HCT116 (cell line): ENCODE measurements at regions not wholly inside any gene's neighbourhood (a gene's known extent, or its start where the extent isn't known, plus 50 kb on each side); places are given as distances from the start of the nearest gene placed in this dataset.

Experiments
- ATAC-seq: fragments of 200-7000 bp; cut with Tn5 transposase; 2 replicates; pipeline ENCODE4 v1.9.1; 2020; ENCODE audit warnings: mild to moderate bottlenecking, moderate library complexity
- BruUV-seq: library from RNA; stranded (reverse); fragments of 400-500 nt; replicated peaks from 2 replicates; lab custom pipeline; 2021; lab: Mats Ljungman, UMichigan
- CTCF ChIA-PET: fragments of 300-600 bp; sonication (Branson Sonifier 250); formaldehyde crosslinking; loops from one replicate; lab custom pipeline; 2021; ENCODE audit warnings: antibody characterized with exemption; lab: Charles Lee
- POLR2A ChIA-PET: fragments of 300-600, 350-600 bp; sonication (Branson Sonifier 250); formaldehyde crosslinking; loops from one replicate; lab custom pipeline; 2021; ENCODE audit warnings: antibody characterized with exemption; lab: Charles Lee
- RAD21 ChIA-PET, 2 experiments: fragments of 300-600 bp; sonication (Branson Sonifier 250); formaldehyde crosslinking; loops; one replicate each; lab custom pipeline; 2023; ENCODE audit warnings: low total read pairs in 2 of 2; ENCODE audit not compliant: uncharacterized antibody in 2 of 2, unreplicated experiment in 2 of 2, low non-redundant PET in 1 of 2; lab: Charles Lee
- DNase-seq: peaks from one replicate; pipeline ENCODE4 v3.0.0-alpha.2; 2010; ENCODE audit warnings: low read depth, low spot score
- H2AFZ ChIP-seq: fragments of 200-600 bp; shearing (Covaris generic), sonication (generic); 2 replicates; pipeline ENCODE4 v1.6.1; 2017; ENCODE audit warnings: low read depth, mixed run types, mixed read lengths, antibody characterized with exemption, low read length; ENCODE audit not compliant: poor library complexity, severe bottlenecking
- H3K27ac ChIP-seq: 2 replicates; pipeline ENCODE4 v1.5.1; 2012; ENCODE audit warnings: low read depth, low read length
- H3K27me3 ChIP-seq: fragments of 200-600 bp; sonication (generic); 2 replicates; pipeline ENCODE4 v1.6.1; 2016; ENCODE audit warnings: mixed run types, low read length, mixed read lengths; ENCODE audit not compliant: insufficient read depth
- H3K36me3 ChIP-seq, 2 experiments: fragments of 200-500 bp in 1 of 2; fragments of 200-600 bp in 1 of 2; sonication (Bioruptor generic) in 1 of 2; sonication (generic) in 1 of 2; 2 replicates each; pipeline versions ENCODE4 v1.5.1 to v1.6.1; 2014 to 2016; ENCODE audit warnings: low read length in 2 of 2, inconsistent platforms in 1 of 2, mixed read lengths in 1 of 2, mixed run types in 1 of 2; ENCODE audit not compliant: insufficient read depth in 2 of 2, control insufficient read depth in 1 of 2
- H3K4me1 ChIP-seq, 2 experiments: fragments of 200-600 bp in 1 of 2; sonication (generic) in 1 of 2; 2 replicates each; pipeline versions ENCODE4 v1.5.1 to v1.6.1; 2012 to 2017; ENCODE audit warnings: low read length in 2 of 2, inconsistent platforms in 1 of 2, mild to moderate bottlenecking in 1 of 2, mixed read lengths in 1 of 2, mixed run types in 1 of 2, moderate library complexity in 1 of 2; ENCODE audit not compliant: insufficient read depth in 2 of 2, control insufficient read depth in 1 of 2
- H3K4me2 ChIP-seq: fragments of 200-600 bp; sonication (generic); 2 replicates; pipeline ENCODE4 v1.6.1; 2017; ENCODE audit warnings: mixed run types, low read length, mixed read lengths
- H3K4me3 ChIP-seq, 2 experiments: fragments of 200-600 bp in 1 of 2; sonication (generic) in 1 of 2; replicated peaks in 1 of 2; 2 replicates each; pipeline ENCODE4 v1.5.1; 2011 to 2016; ENCODE audit warnings: low read length in 2 of 2, control low read depth in 1 of 2, low read depth in 1 of 2, mild to moderate bottlenecking in 1 of 2, mixed read lengths in 1 of 2, mixed run types in 1 of 2
- H3K79me2 ChIP-seq: fragments of 200-600 bp; sonication (generic); 2 replicates; pipeline ENCODE4 v1.6.1; 2017; ENCODE audit warnings: mild to moderate bottlenecking, mixed run types, low read length, moderate library complexity, mixed read lengths; ENCODE audit not compliant: insufficient read depth
- H3K9ac ChIP-seq: fragments of 200-600 bp; sonication (generic); 2 replicates; pipeline ENCODE4 v1.6.1; 2016; ENCODE audit warnings: low read length, mixed read lengths
- H3K9me2 ChIP-seq: fragments of 200-600 bp; sonication (generic), shearing (Covaris generic); 2 replicates; pipeline ENCODE4 v1.6.1; 2017; ENCODE audit warnings: mixed run types, mild to moderate bottlenecking, moderate library complexity; ENCODE audit not compliant: insufficient read depth
- H3K9me3 ChIP-seq, 2 experiments: fragments of 200-500 bp in 1 of 2; fragments of 200-600 bp in 1 of 2; sonication (Bioruptor generic) in 1 of 2; sonication (generic) in 1 of 2; 2 replicates each; pipeline ENCODE4 v1.6.1; 2014 to 2017; ENCODE audit warnings: low read length in 2 of 2, mixed read lengths in 2 of 2, inconsistent platforms in 1 of 2, low read depth in 1 of 2, mild to moderate bottlenecking in 1 of 2, mixed run types in 1 of 2, moderate library complexity in 1 of 2; ENCODE audit not compliant: control insufficient read depth in 1 of 2, insufficient read depth in 1 of 2
- H4K20me1 ChIP-seq: fragments of 200-600 bp; sonication (generic), shearing (Covaris generic); 2 replicates; pipeline ENCODE4 v1.6.1; 2017; ENCODE audit warnings: mixed run types, mild to moderate bottlenecking, moderate library complexity; ENCODE audit not compliant: insufficient read depth
- CBX3 ChIP-seq: IDR thresholded peaks from 2 replicates; pipeline ENCODE4 v1.6.1; 2012; ENCODE audit warnings: low read depth
- ELF1 ChIP-seq: IDR thresholded peaks from 2 replicates; pipeline ENCODE4 v1.6.1; 2012; ENCODE audit warnings: low read depth, borderline replicate concordance
- EZH2 ChIP-seq: fragments of 200-600 bp; sonication (generic); IDR thresholded peaks from 2 replicates; pipeline ENCODE4 v1.6.1; 2017; ENCODE audit warnings: antibody characterized with exemption, mixed run types
- EZH2phosphoT487 ChIP-seq: fragments of 200-600 bp; IDR thresholded peaks from 2 replicates; pipeline ENCODE4 v1.6.1; 2018; ENCODE audit warnings: antibody characterized with exemption, borderline replicate concordance
- FOSL1 ChIP-seq: IDR thresholded peaks from 2 replicates; pipeline ENCODE4 v1.6.1; 2012; ENCODE audit warnings: low read depth
- POLR2A ChIP-seq: IDR thresholded peaks from 2 replicates; pipeline ENCODE4 v1.7.0; 2011; ENCODE audit warnings: borderline replicate concordance; ENCODE audit not compliant: insufficient read depth, insufficient read length; ENCODE audit errors: extremely low read depth
- POLR2AphosphoS5 ChIP-seq: IDR thresholded peaks from 2 replicates; pipeline ENCODE4 v1.6.1; 2011; ENCODE audit warnings: mild to moderate bottlenecking, low read depth, low read length, moderate library complexity
- RAD21 ChIP-seq: IDR thresholded peaks from 2 replicates; pipeline ENCODE4 v1.6.1; 2012; ENCODE audit warnings: low read depth, mild to moderate bottlenecking
- SRF ChIP-seq: IDR thresholded peaks from 2 replicates; pipeline ENCODE4 v1.6.1; 2012; ENCODE audit warnings: low read depth
- TCF7L2 ChIP-seq: IDR thresholded peaks from 2 replicates; pipeline ENCODE4 v1.7.0; 2011; ENCODE audit warnings: borderline replicate concordance, inconsistent platforms; ENCODE audit not compliant: insufficient read depth, insufficient read length; ENCODE audit errors: extremely low read depth
- YY1 ChIP-seq: IDR thresholded peaks from 2 replicates; pipeline ENCODE4 v1.6.1; 2011; ENCODE audit warnings: low read length, low read depth, moderate library complexity, mild to moderate bottlenecking; ENCODE audit not compliant: insufficient replicate concordance; ENCODE audit errors: extremely low read depth
- ZFX ChIP-seq: fragments of 450-650 bp; IDR thresholded peaks from 2 replicates; pipeline ENCODE4 v1.6.1; 2017
- ZNF274 ChIP-seq: fragments of 200-500 bp; sonication (Bioruptor generic); IDR thresholded peaks from 2 replicates; pipeline ENCODE4 v1.6.1; 2014; ENCODE audit warnings: mild to moderate bottlenecking, low read depth, low read length, inconsistent platforms
- intact Hi-C: fragments of 100-400 bp; cut with micrococcal nuclease; formaldehyde crosslinking; loops from 2 replicates; pipeline ENCODE4 v1.10.0; 2022
- TF ChIP-seq, protein P1 (sequence below), 3 experiments: fragments of 200-600 bp in 1 of 3; sonication (generic) in 1 of 3; IDR thresholded peaks in 2 of 3; conservative IDR thresholded peaks in 1 of 3; 2 replicates each; pipeline ENCODE4 v1.5.1; 2012 to 2017; ENCODE audit warnings: low read depth in 2 of 3, low read length in 2 of 3, antibody characterized with exemption in 1 of 3, borderline replicate concordance in 1 of 3, control low read depth in 1 of 3, mild to moderate bottlenecking in 1 of 3, mixed read lengths in 1 of 3, mixed run types in 1 of 3, moderate library complexity in 1 of 3; ENCODE audit not compliant: insufficient read depth in 1 of 3
- TF ChIP-seq, protein P2 (sequence below): IDR thresholded peaks from 2 replicates; pipeline ENCODE4 v1.6.1; 2012
- TF ChIP-seq, protein P3 (sequence below): IDR thresholded peaks from 2 replicates; pipeline ENCODE4 v1.6.1; 2012
- TF ChIP-seq, protein P4 (sequence below): IDR thresholded peaks from 2 replicates; pipeline ENCODE4 v1.6.1; 2011; ENCODE audit warnings: mild to moderate bottlenecking, low read length, moderate library complexity; ENCODE audit not compliant: insufficient replicate concordance; ENCODE audit errors: extremely low read depth

DNA sequence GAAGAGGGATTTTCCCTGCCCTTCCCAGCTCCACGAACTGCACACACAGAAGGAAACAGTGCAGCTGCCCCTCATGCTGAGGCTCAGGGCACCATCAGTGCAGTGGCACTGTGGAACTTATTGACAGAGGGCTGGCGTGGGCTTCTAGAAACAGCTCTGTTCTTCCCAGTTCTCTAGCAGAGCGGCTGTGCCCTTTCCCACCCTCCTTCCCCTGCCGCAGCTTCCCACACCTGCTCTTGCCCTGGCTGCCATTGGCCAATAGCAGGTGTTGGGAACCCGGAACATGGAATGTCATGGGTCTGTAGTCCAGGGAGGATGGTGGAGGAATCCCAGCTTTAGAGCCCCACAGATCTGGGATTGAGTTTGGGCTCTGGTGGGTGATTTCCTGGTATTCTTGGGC is 343.8 kb downstream of the RPS6KC1 start:
- Histone ChIP-seq H3K4me3 (no peak overlapping the region), H3K9me3 (no peaks in the 10 kb centered on the region), H3K27me3 (peaks cover 37% of the 10 kb centered on the region), H3K4me1 (no peaks in the 10 kb centered on the region), H3K36me3 (no peaks in the 10 kb centered on the region), H3K27ac (no peak overlapping the region), H3K9ac (no peak overlapping the region), H3K4me2 (no peak overlapping the region), H3K79me2 (no peaks in the 10 kb centered on the region), H4K20me1 (no peaks in the 10 kb centered on the region), H3K9me2 (no peaks in the 10 kb centered on the region), H2AFZ (no peak overlapping the region)
- ChIA-PET POLR2A (no interaction called here), RAD21 (no interaction called here), CTCF (no interaction called here)
- no peak for DNase-seq
- TF ChIP-seq POLR2AphosphoS5 (no peak), ZFX (no peak), ZNF274 (no peak), FOSL1 (no peak), CBX3 (no peak), YY1 (no peak), RAD21 (no peak), POLR2A (no peak), EZH2 (no peak), EZH2phosphoT487 (no peak), TCF7L2 (no peak), SRF (no peak), ELF1 (no peak)
- TF ChIP-seq, protein P1, sequence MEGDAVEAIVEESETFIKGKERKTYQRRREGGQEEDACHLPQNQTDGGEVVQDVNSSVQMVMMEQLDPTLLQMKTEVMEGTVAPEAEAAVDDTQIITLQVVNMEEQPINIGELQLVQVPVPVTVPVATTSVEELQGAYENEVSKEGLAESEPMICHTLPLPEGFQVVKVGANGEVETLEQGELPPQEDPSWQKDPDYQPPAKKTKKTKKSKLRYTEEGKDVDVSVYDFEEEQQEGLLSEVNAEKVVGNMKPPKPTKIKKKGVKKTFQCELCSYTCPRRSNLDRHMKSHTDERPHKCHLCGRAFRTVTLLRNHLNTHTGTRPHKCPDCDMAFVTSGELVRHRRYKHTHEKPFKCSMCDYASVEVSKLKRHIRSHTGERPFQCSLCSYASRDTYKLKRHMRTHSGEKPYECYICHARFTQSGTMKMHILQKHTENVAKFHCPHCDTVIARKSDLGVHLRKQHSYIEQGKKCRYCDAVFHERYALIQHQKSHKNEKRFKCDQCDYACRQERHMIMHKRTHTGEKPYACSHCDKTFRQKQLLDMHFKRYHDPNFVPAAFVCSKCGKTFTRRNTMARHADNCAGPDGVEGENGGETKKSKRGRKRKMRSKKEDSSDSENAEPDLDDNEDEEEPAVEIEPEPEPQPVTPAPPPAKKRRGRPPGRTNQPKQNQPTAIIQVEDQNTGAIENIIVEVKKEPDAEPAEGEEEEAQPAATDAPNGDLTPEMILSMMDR (IDR thresholded peaks at IDR 0.05 in 2 of 3, conservative IDR thresholded peaks at IDR 0.05 in 1 of 3; ENCODE audit: borderline replicate concordance in 1 of 3, insufficient read depth in 1 of 3, low read depth in 2 of 3, low read length in 2 of 3) = no peak
- TF ChIP-seq, protein P2, sequence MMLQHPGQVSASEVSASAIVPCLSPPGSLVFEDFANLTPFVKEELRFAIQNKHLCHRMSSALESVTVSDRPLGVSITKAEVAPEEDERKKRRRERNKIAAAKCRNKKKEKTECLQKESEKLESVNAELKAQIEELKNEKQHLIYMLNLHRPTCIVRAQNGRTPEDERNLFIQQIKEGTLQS = no peak
- TF ChIP-seq, protein P3, sequence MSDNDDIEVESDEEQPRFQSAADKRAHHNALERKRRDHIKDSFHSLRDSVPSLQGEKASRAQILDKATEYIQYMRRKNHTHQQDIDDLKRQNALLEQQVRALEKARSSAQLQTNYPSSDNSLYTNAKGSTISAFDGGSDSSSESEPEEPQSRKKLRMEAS = no peak
- TF ChIP-seq, protein P4, sequence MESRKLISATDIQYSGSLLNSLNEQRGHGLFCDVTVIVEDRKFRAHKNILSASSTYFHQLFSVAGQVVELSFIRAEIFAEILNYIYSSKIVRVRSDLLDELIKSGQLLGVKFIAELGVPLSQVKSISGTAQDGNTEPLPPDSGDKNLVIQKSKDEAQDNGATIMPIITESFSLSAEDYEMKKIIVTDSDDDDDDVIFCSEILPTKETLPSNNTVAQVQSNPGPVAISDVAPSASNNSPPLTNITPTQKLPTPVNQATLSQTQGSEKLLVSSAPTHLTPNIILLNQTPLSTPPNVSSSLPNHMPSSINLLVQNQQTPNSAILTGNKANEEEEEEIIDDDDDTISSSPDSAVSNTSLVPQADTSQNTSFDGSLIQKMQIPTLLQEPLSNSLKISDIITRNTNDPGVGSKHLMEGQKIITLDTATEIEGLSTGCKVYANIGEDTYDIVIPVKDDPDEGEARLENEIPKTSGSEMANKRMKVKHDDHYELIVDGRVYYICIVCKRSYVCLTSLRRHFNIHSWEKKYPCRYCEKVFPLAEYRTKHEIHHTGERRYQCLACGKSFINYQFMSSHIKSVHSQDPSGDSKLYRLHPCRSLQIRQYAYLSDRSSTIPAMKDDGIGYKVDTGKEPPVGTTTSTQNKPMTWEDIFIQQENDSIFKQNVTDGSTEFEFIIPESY = no peak
- no TSS peak for BruUV-seq
- ATAC-seq = no peak
- intact Hi-C loops = no loop called here
